ENCODE measurements at regions not wholly inside any gene's neighbourhood (a gene's known extent, or its start where the extent isn't known, plus 50 kb on each side); places are given as distances from the start of the nearest gene placed in this dataset.

GRCh38 chr4:100797356-100797755 lies 279.5 kb upstream of the EMCN start:
- peaks cover 5% of the 10 kb centered on the region for H3K4me1 Mint-ChIP-seq
- TF ChIP-seq CTCF (IDR thresholded peaks at IDR 0.05), result no peak
- H3K4me3 Mint-ChIP-seq, result no peak overlapping the region
- DNase-seq, result no peak
- peaks cover 4% of the 10 kb centered on the region for H3K9me3 Mint-ChIP-seq
- H3K36me3 Mint-ChIP-seq (ENCODE audit: low read depth), result no peaks in the 10 kb centered on the region
- H3K27ac Mint-ChIP-seq, result no peak overlapping the region
- H3K27me3 Mint-ChIP-seq (ENCODE audit: low read depth, poor library complexity), result peaks cover 1% of the 10 kb centered on the region

GRCh38 chr4:100796332-100796731 lies 278.5 kb upstream of the EMCN start:
- no peak for DNase-seq
- Mint-ChIP-seq H3K27ac (no peak overlapping the region), H3K9me3 (peaks cover 3% of the 10 kb centered on the region), H3K36me3 (ENCODE audit: low read depth) (no peaks in the 10 kb centered on the region), H3K4me3 (no peak overlapping the region), H3K4me1 (peaks cover 5% of the 10 kb centered on the region), H3K27me3 (ENCODE audit: low read depth, poor library complexity) (peaks cover 3% of the 10 kb centered on the region)
- no peak for TF ChIP-seq CTCF (IDR thresholded peaks at IDR 0.05)

- Mint-ChIP-seq H3K4me1 (peaks cover 5% of the 10 kb centered on the region), H3K36me3 (ENCODE audit: low read depth) (no peaks in the 10 kb centered on the region), H3K9me3 (no peaks in the 10 kb centered on the region), H3K27me3 (ENCODE audit: low read depth, poor library complexity) (peaks cover 3% of the 10 kb centered on the region), H3K4me3 (no peak overlapping the region), H3K27ac (no peak overlapping the region)
- no peak for TF ChIP-seq CTCF (IDR thresholded peaks at IDR 0.05)
- no peak for DNase-seq
These were observed 277.8 kb upstream of the EMCN start for GRCh38 chr4:100795581-100795980.

DNA sequence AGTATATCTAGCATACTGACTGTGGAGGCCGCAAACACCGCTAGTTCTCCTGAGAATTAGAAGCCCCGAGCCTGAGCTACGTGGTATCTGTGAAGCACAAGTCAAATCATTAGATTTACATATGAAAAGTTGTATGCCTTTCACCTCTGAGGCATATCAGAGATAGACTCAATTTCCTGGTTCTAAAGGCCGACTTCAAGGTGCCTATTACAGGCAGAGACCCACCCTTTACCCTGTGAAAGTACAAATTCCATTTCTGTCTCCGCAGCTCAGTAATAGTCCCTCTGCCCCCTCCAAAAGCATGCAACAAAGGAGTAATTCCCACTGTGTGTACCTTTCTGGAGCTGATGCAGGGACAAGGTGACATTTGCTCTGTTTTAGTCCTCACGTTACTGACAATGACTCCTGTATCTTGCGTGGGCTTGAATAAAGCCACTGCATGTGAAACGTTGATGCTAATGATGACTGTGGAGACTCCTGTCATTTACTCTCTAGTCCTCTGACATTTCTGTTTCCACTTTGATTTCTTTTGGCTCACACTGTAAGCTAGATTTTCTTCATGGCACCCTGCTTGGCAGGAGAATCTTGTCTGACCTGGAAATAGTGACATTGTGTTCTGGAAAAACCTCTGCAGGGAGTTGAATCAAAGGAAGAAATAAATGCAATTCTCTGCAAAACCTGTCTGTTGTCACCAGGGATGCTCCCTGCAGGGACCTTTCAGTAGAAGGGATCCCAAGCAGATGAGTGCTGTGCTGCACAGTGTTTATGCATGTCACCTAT lies 273.2 kb upstream of the EMCN start:
- Mint-ChIP-seq H3K4me3 (no peak overlapping the region), H3K36me3 (ENCODE audit: low read depth) (no peaks in the 10 kb centered on the region), H3K4me1 (no peaks in the 10 kb centered on the region), H3K27me3 (ENCODE audit: low read depth, poor library complexity) (peaks cover 6% of the 10 kb centered on the region), H3K9me3 (no peaks in the 10 kb centered on the region), H3K27ac (no peak overlapping the region)
- no peak for TF ChIP-seq CTCF (IDR thresholded peaks at IDR 0.05)
- no peak for DNase-seq

GRCh38 chr4:100789991-100790390 lies 272.2 kb upstream of the EMCN start:
- Mint-ChIP-seq H3K27ac (no peak overlapping the region), H3K36me3 (ENCODE audit: low read depth) (no peaks in the 10 kb centered on the region), H3K9me3 (no peaks in the 10 kb centered on the region), H3K27me3 (ENCODE audit: low read depth, poor library complexity) (peaks cover 6% of the 10 kb centered on the region), H3K4me3 (no peak overlapping the region), H3K4me1 (no peaks in the 10 kb centered on the region)
- DNase-seq, result no peak
- no peak for TF ChIP-seq CTCF (IDR thresholded peaks at IDR 0.05)

- Mint-ChIP-seq H3K4me3 (no peak overlapping the region), H3K9me3 (no peaks in the 10 kb centered on the region), H3K4me1 (no peaks in the 10 kb centered on the region)
These were observed 268.7 kb upstream of the EMCN start for GRCh38 chr4:100786481-100786880.

More at GRCh38 chr4:100786481-100786880, 268.7 kb upstream of the EMCN start:
- TF ChIP-seq CTCF (IDR thresholded peaks at IDR 0.05), result no peak
- H3K27me3 Mint-ChIP-seq (ENCODE audit: low read depth, poor library complexity), result peaks cover 3% of the 10 kb centered on the region
- H3K36me3 Mint-ChIP-seq (ENCODE audit: low read depth), result no peaks in the 10 kb centered on the region
- H3K27ac Mint-ChIP-seq, result no peak overlapping the region
- no peak for DNase-seq

Measured in nephron progenitor cell (in vitro differentiated cells).